Adrenal gland (tissue), 5 donors: ENCODE measurements at regions not wholly inside any gene's neighbourhood (a gene's known extent, or its start where the extent isn't known, plus 50 kb on each side); places are given as distances from the start of the nearest gene placed in this dataset.

Experiments used
- POLR2A ChIP-seq, 2 donors: fragments of 450-650 bp; IDR thresholded peaks; one replicate each; pipeline ENCODE4 v1.6.1; 2017; ENCODE audit warnings: antibody characterized with exemption in 2 of 2, mild to moderate bottlenecking in 2 of 2, moderate library complexity in 1 of 2
- TF ChIP-seq, protein P1 (sequence below), 6 experiments: fragments of 450-650 bp in 4 of 6; fragments of 200-600 bp in 2 of 6; sonication (generic) in 1 of 6; IDR thresholded peaks; 1 replicate in 5 of 6; 2 replicates in 1 of 6; pipeline versions ENCODE4 v1.5.1 to v1.8.0; 2016 to 2021; ENCODE audit warnings: antibody characterized with exemption in 6 of 6, mild to moderate bottlenecking in 2 of 6, moderate library complexity in 1 of 6
- donor health status: DM: no; HTN: no; CAD: no.

DNA sequence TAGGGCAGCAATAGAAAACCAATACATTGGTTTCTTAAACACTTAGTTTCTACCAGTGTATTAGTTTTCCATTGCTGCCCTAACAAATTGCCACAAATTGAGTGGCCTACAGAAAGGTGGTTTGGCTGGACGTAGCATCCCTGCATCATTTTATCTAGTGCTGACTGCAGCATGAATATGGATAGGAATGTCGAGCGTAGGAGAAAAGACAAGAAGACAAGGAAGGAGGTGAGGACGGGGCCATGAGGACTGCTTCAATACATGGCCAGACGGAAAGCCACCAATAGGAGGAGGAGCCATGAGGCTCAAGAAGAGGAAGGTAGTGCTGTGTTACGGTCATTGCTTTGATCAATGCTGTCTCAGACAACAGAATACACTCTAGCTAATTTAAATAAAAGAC, 154.5 kb upstream of the NDUFV2 start:
- TF ChIP-seq, protein P1, sequence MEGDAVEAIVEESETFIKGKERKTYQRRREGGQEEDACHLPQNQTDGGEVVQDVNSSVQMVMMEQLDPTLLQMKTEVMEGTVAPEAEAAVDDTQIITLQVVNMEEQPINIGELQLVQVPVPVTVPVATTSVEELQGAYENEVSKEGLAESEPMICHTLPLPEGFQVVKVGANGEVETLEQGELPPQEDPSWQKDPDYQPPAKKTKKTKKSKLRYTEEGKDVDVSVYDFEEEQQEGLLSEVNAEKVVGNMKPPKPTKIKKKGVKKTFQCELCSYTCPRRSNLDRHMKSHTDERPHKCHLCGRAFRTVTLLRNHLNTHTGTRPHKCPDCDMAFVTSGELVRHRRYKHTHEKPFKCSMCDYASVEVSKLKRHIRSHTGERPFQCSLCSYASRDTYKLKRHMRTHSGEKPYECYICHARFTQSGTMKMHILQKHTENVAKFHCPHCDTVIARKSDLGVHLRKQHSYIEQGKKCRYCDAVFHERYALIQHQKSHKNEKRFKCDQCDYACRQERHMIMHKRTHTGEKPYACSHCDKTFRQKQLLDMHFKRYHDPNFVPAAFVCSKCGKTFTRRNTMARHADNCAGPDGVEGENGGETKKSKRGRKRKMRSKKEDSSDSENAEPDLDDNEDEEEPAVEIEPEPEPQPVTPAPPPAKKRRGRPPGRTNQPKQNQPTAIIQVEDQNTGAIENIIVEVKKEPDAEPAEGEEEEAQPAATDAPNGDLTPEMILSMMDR (IDR thresholded peaks at IDR 0.05) = no peak
- TF ChIP-seq POLR2A (IDR thresholded peaks at IDR 0.05) = no peak
